ENCODE measurements at regions not wholly inside any gene's neighbourhood (a gene's known extent, or its start where the extent isn't known, plus 50 kb on each side); places are given as distances from the start of the nearest gene placed in this dataset.
"Not testable (repeated sequence)": the region's sequence is repeated elsewhere in the genome, so short reads cannot be mapped to it uniquely, and the experiment has no call there.

DNA sequence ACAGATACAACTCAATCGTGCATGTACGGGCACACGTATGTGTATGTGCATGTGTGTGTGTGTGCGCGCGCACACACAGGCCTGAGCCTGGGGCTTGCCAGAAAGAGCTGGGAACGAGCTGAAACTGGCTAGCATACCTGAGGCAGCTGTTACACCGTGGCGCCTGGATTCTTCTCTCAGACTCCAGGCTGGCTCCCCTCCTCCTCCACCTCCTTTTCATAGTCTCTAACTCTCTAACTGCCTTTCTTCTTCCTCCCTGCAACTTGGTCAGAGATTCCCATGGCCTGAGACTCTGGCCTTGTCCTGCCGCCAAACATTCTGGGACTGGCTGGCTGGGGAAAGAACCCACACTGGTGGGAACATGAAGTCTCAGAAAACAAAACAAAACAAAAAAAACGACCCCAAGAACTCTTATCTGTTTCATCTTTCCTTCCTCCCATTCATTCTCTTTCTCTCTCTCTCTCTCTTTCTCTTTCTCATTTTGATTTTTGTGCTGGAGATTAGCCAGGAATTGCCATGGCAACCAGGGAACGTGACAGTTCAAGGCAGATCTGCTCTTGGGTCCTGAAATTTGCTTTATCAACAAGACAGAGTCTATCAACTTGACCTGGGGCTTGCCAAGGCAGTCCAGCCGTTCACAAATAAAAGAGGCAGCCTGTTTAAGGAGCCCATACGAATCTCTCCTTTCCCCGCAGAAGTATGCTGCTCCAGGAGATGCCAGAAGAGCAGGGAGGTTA is 76.8 kb upstream of the SEM1 start:
- H3K4me3 ChIP-seq (ENCODE audit: low read depth in 1 of 3, low read length in 3 of 3): no peak overlapping the region
- WGBS, 3 donors: 49 to 51% (median 50%) methylated on average over 15 of the region's 15 CpGs
- no peaks in the 10 kb centered on the region for H3K4me1 ChIP-seq (ENCODE audit: control insufficient read depth in 3 of 3, insufficient read depth in 2 of 3, low read depth in 1 of 3, low read length in 2 of 3)
- H3K36me3 ChIP-seq (ENCODE audit: control insufficient read depth in 3 of 3, insufficient read depth in 2 of 3, low read depth in 1 of 3, low read length in 3 of 3): no peaks in the 10 kb centered on the region
- H3K9me3 ChIP-seq (ENCODE audit: control insufficient read depth in 2 of 2, insufficient read depth in 1 of 2, low read depth in 1 of 2, low read length in 1 of 2): no peaks in the 10 kb centered on the region
- H3K27me3 ChIP-seq (ENCODE audit: control insufficient read depth in 3 of 3, insufficient read depth in 3 of 3, low read length in 3 of 3): no peaks in the 10 kb centered on the region
- no peak overlapping the region for H3K27ac ChIP-seq (ENCODE audit: low read depth in 1 of 3, low read length in 2 of 3)
- FAIRE-seq: no peak
- no peak for DNase-seq

DNA sequence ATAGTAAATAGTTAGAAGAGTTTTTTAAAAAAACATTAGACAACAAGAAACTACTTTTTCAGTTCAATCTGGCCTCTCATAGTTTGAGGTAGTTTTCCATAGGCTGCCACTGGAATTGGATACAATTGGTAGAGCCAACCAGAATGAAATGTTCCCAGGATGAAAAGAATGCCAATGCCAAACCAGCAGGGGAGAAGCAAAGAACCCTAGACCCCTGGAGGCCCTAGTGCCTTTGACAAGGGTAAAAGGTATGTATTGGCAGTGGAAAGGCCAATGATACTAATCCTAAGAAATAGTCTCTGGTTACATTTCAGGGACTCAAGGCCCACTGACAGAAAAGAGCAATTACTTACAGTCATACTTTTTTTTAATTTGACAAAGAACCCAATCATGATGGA is 77.4 kb upstream of the SEM1 start:
- Histone ChIP-seq H3K9me3 (ENCODE audit: control insufficient read depth in 2 of 2, insufficient read depth in 1 of 2, low read depth in 1 of 2, low read length in 1 of 2) (no peaks in the 10 kb centered on the region), H3K4me3 (ENCODE audit: low read depth in 1 of 3, low read length in 3 of 3) (no peak overlapping the region), H3K27me3 (ENCODE audit: control insufficient read depth in 3 of 3, insufficient read depth in 3 of 3, low read length in 3 of 3) (no peaks in the 10 kb centered on the region), H3K27ac (ENCODE audit: low read depth in 1 of 3, low read length in 2 of 3) (no peak overlapping the region), H3K36me3 (ENCODE audit: control insufficient read depth in 3 of 3, insufficient read depth in 2 of 3, low read depth in 1 of 3, low read length in 3 of 3) (no peaks in the 10 kb centered on the region), H3K4me1 (ENCODE audit: control insufficient read depth in 3 of 3, insufficient read depth in 2 of 3, low read depth in 1 of 3, low read length in 2 of 3) (no peaks in the 10 kb centered on the region)
- FAIRE-seq: no peak
- no peak for DNase-seq

DNA sequence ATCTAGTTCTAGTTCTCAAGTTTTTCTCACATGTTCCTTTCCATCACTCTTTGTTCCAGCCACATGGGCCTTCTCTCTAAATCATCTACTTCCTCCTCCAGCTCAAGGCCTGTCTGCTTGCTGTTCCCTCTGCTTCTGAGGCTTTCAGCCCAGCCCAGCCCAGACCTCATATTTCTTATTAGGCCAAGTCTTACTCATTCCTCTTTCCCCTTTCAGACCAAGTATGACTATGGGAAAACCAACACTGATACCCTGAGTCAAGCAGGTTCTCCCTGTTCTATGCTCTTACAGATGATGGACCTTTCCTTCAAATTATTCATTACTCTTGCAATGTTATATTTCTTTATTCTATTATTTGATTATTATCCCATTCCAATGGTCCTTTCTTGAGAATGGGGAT is 80.3 kb upstream of the SEM1 start:
- no peak for DNase-seq
- no peak overlapping the region for H3K4me3 ChIP-seq (ENCODE audit: low read depth in 1 of 3, low read length in 3 of 3)
- FAIRE-seq: no peak
- H3K36me3 ChIP-seq (ENCODE audit: control insufficient read depth in 3 of 3, insufficient read depth in 2 of 3, low read depth in 1 of 3, low read length in 3 of 3): no peaks in the 10 kb centered on the region
- no peaks in the 10 kb centered on the region for H3K27me3 ChIP-seq (ENCODE audit: control insufficient read depth in 3 of 3, insufficient read depth in 3 of 3, low read length in 3 of 3)
- H3K27ac ChIP-seq (ENCODE audit: low read depth in 1 of 3, low read length in 2 of 3): no peak overlapping the region
- H3K4me1 ChIP-seq (ENCODE audit: control insufficient read depth in 3 of 3, insufficient read depth in 2 of 3, low read depth in 1 of 3, low read length in 2 of 3): no peaks in the 10 kb centered on the region
- H3K9me3 ChIP-seq (ENCODE audit: control insufficient read depth in 2 of 2, insufficient read depth in 1 of 2, low read depth in 1 of 2, low read length in 1 of 2): no peaks in the 10 kb centered on the region

DNA sequence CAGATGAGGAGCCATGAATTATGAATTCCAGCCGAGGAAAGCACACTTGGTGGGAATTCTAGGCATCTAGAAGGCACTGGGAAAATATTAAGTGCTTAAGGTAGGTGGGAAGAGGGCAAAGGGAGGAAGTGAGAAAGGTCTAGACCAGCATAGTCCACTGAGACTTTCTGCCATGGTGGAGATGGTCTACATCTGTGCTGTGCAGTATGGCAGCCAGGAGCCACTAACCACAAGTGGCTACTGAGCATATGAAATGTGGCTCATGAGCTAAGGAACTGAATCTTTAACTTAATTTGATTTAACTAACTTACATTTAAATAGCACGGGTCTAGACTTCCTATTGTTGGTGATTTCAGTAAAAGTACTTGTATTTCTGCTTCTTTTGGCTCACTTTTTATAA is 82.5 kb upstream of the SEM1 start:
- no peaks in the 10 kb centered on the region for H3K4me1 ChIP-seq (ENCODE audit: control insufficient read depth in 3 of 3, insufficient read depth in 2 of 3, low read depth in 1 of 3, low read length in 2 of 3)
- 55 to 72% (median 60%) methylated on average over 2 of the region's 2 CpGs for WGBS, 3 donors
- no peaks in the 10 kb centered on the region for H3K27me3 ChIP-seq (ENCODE audit: control insufficient read depth in 3 of 3, insufficient read depth in 3 of 3, low read length in 3 of 3)
- no peak for DNase-seq
- no peaks in the 10 kb centered on the region for H3K36me3 ChIP-seq (ENCODE audit: control insufficient read depth in 3 of 3, insufficient read depth in 2 of 3, low read depth in 1 of 3, low read length in 3 of 3)
- no peak for FAIRE-seq
- no peak overlapping the region for H3K4me3 ChIP-seq (ENCODE audit: low read depth in 1 of 3, low read length in 3 of 3)
- H3K27ac ChIP-seq (ENCODE audit: low read depth in 1 of 3, low read length in 2 of 3): no peak overlapping the region
- no peaks in the 10 kb centered on the region for H3K9me3 ChIP-seq (ENCODE audit: control insufficient read depth in 2 of 2, insufficient read depth in 1 of 2, low read depth in 1 of 2, low read length in 1 of 2)

DNA sequence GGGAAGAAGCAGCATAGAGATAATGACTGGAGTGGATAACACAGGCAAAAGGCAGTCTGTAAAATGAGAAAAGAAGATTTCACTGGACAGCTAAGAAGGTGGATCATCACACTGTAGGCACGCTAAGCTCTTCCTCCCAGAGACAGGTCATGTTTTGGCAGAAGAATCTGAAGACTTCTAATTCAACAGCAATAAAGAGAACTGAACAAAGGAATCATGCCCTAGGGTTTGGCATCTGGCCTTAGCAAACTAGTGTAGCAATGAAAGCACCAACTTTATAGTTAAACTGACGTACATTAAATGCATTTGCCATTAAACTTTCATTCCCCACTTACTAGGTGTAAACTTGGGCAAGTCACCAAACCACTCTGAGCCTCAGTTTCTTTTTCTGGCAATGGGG is 84.4 kb upstream of the SEM1 start:
- FAIRE-seq: no peak
- no peak for DNase-seq
- Histone ChIP-seq H3K36me3 (ENCODE audit: control insufficient read depth in 3 of 3, insufficient read depth in 2 of 3, low read depth in 1 of 3, low read length in 3 of 3) (no peaks in the 10 kb centered on the region), H3K4me1 (ENCODE audit: control insufficient read depth in 3 of 3, insufficient read depth in 2 of 3, low read depth in 1 of 3, low read length in 2 of 3) (no peaks in the 10 kb centered on the region), H3K4me3 (ENCODE audit: low read depth in 1 of 3, low read length in 3 of 3) (no peak overlapping the region), H3K27ac (ENCODE audit: low read depth in 1 of 3, low read length in 2 of 3) (no peak overlapping the region), H3K9me3 (ENCODE audit: control insufficient read depth in 2 of 2, insufficient read depth in 1 of 2, low read depth in 1 of 2, low read length in 1 of 2) (no peaks in the 10 kb centered on the region), H3K27me3 (ENCODE audit: control insufficient read depth in 3 of 3, insufficient read depth in 3 of 3, low read length in 3 of 3) (no peaks in the 10 kb centered on the region)
- WGBS, 3 donors: 80 to 87% (median 86%) methylated on average over 2 of the region's 2 CpGs

DNA sequence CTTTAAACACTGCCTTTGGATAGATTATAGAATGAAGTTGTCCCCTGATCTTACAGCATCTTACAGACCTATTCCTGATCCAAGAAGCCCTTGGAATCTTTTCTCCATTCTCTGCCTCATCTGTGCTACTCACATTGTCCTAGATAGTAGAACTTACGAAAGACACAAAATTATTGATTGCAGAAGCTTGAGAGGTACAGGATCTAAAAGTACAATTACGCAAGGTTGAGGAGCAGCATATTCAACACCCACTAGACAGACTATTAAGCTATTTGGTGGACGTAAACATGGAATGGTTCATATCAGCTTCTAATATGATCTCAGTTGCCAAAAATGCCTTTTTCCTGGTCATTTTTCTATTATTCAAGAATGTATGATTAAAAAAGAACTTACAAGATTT is 90.5 kb upstream of the SEM1 start:
- Histone ChIP-seq H3K4me3 (ENCODE audit: low read depth in 1 of 3, low read length in 3 of 3) (no peak overlapping the region), H3K36me3 (ENCODE audit: control insufficient read depth in 3 of 3, insufficient read depth in 2 of 3, low read depth in 1 of 3, low read length in 3 of 3) (no peaks in the 10 kb centered on the region), H3K27me3 (ENCODE audit: control insufficient read depth in 3 of 3, insufficient read depth in 3 of 3, low read length in 3 of 3) (no peaks in the 10 kb centered on the region), H3K9me3 (ENCODE audit: control insufficient read depth in 2 of 2, insufficient read depth in 1 of 2, low read depth in 1 of 2, low read length in 1 of 2) (no peaks in the 10 kb centered on the region), H3K4me1 (ENCODE audit: control insufficient read depth in 3 of 3, insufficient read depth in 2 of 3, low read depth in 1 of 3, low read length in 2 of 3) (no peaks in the 10 kb centered on the region), H3K27ac (ENCODE audit: low read depth in 1 of 3, low read length in 2 of 3) (no peak overlapping the region)
- 83 to 89% (median 87%) methylated on average over 3 of the region's 3 CpGs for WGBS, 3 donors
- FAIRE-seq: no peak
- no peak for DNase-seq

DNA sequence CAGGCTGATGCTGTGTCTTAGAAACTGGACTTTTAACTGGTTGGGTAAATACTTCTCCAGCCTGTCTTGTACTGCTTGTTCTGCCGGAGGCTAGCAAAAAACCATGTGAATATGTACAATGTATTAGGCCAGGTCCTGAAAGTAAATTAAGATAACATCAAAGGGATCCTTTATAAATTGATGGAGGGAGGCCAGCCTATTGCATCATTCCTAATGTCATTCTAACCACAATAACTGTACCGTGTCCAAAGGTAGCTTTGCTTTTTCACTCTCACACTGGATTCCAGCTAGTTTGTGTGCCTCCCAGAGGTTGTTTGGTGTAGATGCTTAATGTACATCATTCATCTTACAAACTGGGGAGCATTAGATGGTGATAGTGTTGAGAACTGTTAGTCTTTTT is 91.2 kb upstream of the SEM1 start:
- DNase-seq (peak in 1 of 2 donors; percentile 4), FAIRE-seq (no peak)
- no peaks in the 10 kb centered on the region for H3K36me3 ChIP-seq (ENCODE audit: control insufficient read depth in 3 of 3, insufficient read depth in 2 of 3, low read depth in 1 of 3, low read length in 3 of 3)
- H3K4me3 ChIP-seq (ENCODE audit: low read depth in 1 of 3, low read length in 3 of 3): no peak overlapping the region
- 16 to 40% (median 25%) methylated on average over 2 of the region's 2 CpGs for WGBS, 3 donors
- no peaks in the 10 kb centered on the region for H3K27me3 ChIP-seq (ENCODE audit: control insufficient read depth in 3 of 3, insufficient read depth in 3 of 3, low read length in 3 of 3)
- H3K9me3 ChIP-seq (ENCODE audit: control insufficient read depth in 2 of 2, insufficient read depth in 1 of 2, low read depth in 1 of 2, low read length in 1 of 2): no peaks in the 10 kb centered on the region
- no peaks in the 10 kb centered on the region for H3K4me1 ChIP-seq (ENCODE audit: control insufficient read depth in 3 of 3, insufficient read depth in 2 of 3, low read depth in 1 of 3, low read length in 2 of 3)
- H3K27ac ChIP-seq (ENCODE audit: low read depth in 1 of 3, low read length in 2 of 3): no peak overlapping the region

DNA sequence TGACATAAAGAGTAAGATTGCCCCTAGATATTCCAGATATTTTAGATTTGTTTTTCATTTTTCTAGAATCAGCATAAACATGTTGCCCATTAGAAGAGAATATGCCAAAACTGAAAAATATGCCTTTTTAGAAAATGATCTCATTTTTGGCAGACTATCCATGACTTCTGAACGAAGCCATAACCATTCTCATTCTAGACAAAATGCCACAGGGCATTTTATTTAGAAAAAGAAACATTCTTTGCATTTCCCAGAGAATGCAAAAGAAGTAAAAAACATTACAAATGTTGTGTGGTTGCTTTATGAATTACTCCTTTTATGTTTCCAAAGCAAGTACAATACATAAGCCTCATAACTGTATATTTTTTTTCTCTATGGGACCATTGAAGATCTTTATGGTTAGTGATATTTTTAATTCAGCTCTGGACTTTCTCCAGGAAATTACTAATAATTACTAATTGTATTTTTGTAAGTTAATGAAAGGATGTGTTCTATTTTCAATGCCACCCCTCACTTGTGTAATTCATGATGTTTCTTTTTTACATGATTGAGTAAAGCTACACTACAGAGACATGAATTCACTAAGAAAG is 109.6 kb upstream of the SEM1 start:
- peaks cover 0 to 2% (median 0%) of the 10 kb centered on the region in 3 donors for H3K27me3 ChIP-seq (ENCODE audit: control insufficient read depth in 3 of 3, insufficient read depth in 3 of 3, low read length in 3 of 3)
- no peaks in the 10 kb centered on the region for H3K9me3 ChIP-seq (ENCODE audit: control insufficient read depth in 2 of 2, insufficient read depth in 1 of 2, low read depth in 1 of 2, low read length in 1 of 2)
- WGBS, 3 donors: 13 to 31% (median 14%) methylated on average over 1 of the region's 1 CpG
- no peak overlapping the region for H3K27ac ChIP-seq (ENCODE audit: low read depth in 1 of 3, low read length in 2 of 3)
- no peak overlapping the region for H3K4me3 ChIP-seq (ENCODE audit: low read depth in 1 of 3, low read length in 3 of 3)
- no peaks in the 10 kb centered on the region for H3K4me1 ChIP-seq (ENCODE audit: control insufficient read depth in 3 of 3, insufficient read depth in 2 of 3, low read depth in 1 of 3, low read length in 2 of 3)
- DNase-seq (no peak), FAIRE-seq (no peak)
- H3K36me3 ChIP-seq (ENCODE audit: control insufficient read depth in 3 of 3, insufficient read depth in 2 of 3, low read depth in 1 of 3, low read length in 3 of 3): no peaks in the 10 kb centered on the region

DNA sequence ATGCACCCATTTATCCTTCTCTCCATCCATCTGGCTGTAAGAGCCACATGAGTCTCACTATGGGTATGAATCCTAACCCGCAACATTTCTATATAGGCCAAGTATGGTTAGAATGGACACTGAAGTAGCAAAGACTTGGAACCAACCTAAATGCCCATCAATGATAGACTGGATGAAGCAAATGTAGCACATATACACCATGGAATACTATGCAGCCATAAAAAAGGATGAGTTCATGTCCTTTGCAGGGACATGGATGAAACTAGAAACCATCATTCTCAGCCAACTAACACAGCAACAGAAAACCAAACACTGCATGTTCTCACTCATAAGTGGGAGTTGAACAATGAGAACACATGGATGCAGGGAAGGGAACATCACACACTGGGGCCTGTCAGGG is 111.5 kb upstream of the SEM1 start:
- DNase-seq; H3K9me3 ChIP-seq (ENCODE audit: control insufficient read depth in 2 of 2, insufficient read depth in 1 of 2, low read depth in 1 of 2, low read length in 1 of 2); FAIRE-seq; H3K36me3 ChIP-seq (ENCODE audit: control insufficient read depth in 3 of 3, insufficient read depth in 2 of 3, low read depth in 1 of 3, low read length in 3 of 3); H3K27me3 ChIP-seq (ENCODE audit: control insufficient read depth in 3 of 3, insufficient read depth in 3 of 3, low read length in 3 of 3); H3K4me3 ChIP-seq (ENCODE audit: low read depth in 1 of 3, low read length in 3 of 3); H3K4me1 ChIP-seq (ENCODE audit: control insufficient read depth in 3 of 3, insufficient read depth in 2 of 3, low read depth in 1 of 3, low read length in 2 of 3); H3K27ac ChIP-seq (ENCODE audit: low read depth in 1 of 3, low read length in 2 of 3): not testable (repeated sequence)
- 100% methylated on average over 1 of the region's 1 CpG for whole genome bisulfite sequencing, 3 donors
